D721Med (cell line): ENCODE measurements at regions not wholly inside any gene's neighbourhood (a gene's known extent, or its start where the extent isn't known, plus 50 kb on each side); places are given as distances from the start of the nearest gene placed in this dataset.

Source experiments
- DNase-seq: peaks from one replicate; pipeline ENCODE4 v3.0.0; 2011; ENCODE audit warnings: low spot score; ENCODE audit not compliant: insufficient read length
- FAIRE-seq: peaks from 2 replicates; lab custom pipeline; 2011; peaks lifted over from hg19 to GRCh38; lab: Jason Lieb, UNC
- TF ChIP-seq, protein P1 (sequence below): IDR thresholded peaks from 2 replicates; pipeline ENCODE4 v1.5.1; 2012; ENCODE audit warnings: mild to moderate bottlenecking, control low read depth; ENCODE audit not compliant: insufficient read depth; ENCODE audit errors: missing control alignments

DNA sequence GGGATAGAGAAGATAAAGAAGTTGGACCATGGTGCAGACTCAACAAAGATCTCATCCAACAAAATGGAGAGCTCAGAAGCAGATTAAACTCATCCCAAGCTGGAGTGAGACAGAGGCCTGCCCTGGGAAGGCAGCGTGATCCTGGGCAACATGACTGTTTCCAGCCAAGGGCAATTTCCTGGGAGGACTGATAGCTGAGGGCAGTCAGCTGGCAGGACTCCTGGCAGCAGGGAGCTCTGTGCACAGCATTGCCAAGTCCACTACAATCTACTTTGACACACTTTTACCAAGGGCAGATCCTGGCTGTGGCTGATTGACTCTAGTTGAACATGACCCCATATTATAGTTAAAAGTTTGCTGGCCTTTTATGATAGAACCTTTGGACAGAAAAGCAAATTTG lies 357.3 kb upstream of the RASGEF1B start:
- TF ChIP-seq, protein P1, sequence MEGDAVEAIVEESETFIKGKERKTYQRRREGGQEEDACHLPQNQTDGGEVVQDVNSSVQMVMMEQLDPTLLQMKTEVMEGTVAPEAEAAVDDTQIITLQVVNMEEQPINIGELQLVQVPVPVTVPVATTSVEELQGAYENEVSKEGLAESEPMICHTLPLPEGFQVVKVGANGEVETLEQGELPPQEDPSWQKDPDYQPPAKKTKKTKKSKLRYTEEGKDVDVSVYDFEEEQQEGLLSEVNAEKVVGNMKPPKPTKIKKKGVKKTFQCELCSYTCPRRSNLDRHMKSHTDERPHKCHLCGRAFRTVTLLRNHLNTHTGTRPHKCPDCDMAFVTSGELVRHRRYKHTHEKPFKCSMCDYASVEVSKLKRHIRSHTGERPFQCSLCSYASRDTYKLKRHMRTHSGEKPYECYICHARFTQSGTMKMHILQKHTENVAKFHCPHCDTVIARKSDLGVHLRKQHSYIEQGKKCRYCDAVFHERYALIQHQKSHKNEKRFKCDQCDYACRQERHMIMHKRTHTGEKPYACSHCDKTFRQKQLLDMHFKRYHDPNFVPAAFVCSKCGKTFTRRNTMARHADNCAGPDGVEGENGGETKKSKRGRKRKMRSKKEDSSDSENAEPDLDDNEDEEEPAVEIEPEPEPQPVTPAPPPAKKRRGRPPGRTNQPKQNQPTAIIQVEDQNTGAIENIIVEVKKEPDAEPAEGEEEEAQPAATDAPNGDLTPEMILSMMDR = no peak
- FAIRE-seq (no peak), DNase-seq (no peak)

DNA sequence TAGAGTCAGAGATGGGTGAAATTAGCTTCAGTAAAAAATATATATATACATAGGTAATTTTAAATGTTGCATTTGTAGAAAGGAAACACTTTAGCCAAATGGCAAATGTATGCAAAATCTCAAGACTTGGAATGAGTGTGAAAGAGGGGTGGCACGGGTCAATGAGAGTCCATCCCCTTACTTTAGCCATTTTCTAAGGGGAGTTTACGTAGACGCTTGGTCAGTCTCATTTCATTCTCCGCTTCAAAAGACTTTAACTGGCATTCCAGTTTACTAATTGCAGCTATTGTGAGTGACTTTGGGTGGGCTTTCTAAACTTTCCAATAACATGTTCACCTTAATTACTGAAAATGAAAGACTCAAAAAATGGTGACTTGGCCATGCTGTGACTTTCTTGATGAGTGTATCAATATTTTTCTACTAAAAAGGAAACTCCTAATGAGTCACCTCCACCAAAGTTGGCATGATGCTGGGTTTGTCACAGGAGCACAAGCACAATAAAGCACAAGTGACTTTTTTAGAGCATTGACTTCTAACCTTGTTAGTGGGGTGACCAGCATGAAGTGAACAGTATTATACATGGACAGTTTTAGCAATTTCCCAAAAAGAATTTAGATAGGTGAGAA lies 356.0 kb upstream of the RASGEF1B start:
- TF ChIP-seq, protein P1 = no peak
- FAIRE-seq (no peak), DNase-seq (no peak)

DNA sequence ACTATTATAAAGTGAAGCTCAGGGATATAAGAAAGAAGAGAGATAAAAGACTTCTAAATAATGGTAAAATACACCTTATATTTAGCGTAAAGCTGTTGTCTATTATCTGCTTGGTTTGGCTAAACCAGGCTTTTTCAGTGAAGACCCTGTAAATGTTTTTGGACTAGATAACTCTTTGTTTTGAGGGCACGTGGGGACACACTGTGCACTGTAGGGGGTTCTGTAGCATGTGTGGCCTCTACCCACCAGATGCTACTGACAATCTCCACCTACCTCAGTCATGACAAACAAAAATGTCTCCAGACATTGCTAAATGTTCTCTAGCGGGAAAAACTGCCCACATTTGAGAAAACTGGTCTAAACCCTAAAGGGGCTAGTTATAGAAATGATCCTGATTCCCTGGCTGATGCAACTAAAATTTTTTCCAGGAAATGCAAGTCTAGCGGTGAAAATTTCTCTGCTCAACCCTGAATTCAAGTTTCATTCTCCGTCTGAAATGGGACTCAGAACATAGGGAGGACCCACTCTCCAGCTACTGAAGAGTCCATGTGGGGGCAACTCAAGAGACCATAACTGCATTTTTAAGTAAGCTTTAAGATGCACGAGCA lies 355.2 kb upstream of the RASGEF1B start:
- FAIRE-seq (no peak), DNase-seq (no peak)
- TF ChIP-seq, protein P1 = no peak

DNA sequence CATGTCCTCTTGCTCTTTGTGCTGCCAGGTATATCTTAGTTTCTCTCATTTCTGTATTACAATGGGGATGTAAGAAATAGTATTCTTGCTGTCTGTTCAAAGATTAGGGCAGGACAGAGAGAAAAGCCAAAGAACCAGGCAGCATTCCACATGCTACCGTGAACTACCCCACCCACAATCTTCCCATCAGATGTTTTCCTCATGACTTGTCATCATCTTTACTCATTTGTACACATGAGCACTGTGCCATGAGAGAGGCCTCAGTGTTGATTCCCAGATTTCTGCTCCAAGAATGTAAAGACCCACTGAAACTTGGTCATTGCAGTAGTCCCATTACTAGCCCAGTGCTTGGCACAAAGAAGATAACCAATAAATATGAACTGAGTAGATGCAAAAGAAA lies 354.6 kb upstream of the RASGEF1B start:
- FAIRE-seq (no peak), DNase-seq (no peak)
- TF ChIP-seq, protein P1 = no peak

DNA sequence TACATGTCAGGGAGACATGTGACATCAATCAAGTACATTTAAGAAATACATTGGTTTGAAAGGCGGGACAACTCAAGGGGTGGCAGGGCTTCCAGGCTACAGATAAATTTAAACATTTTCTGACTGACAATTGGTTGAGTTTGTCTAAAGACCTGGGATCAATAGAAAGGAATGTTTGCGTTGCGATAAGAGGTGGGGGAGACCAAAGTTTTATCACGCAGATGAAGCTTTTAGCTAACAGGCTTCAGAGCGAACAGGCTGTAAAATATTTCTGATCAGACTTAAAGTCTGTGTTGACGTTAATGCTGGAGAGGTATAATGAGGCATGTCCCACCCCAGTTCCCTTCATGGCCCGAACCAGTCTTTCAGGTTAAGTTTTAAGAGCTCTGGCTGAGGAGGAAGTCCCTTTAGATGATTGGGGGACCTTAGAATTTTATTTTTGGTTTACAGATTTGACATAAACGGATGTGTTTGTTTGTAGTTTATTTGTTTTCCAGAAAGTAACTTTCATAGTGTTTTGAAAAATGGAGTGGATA lies 346.7 kb upstream of the RASGEF1B start:
- FAIRE-seq (no peak), DNase-seq (no peak)
- TF ChIP-seq, protein P1 = no peak

DNA sequence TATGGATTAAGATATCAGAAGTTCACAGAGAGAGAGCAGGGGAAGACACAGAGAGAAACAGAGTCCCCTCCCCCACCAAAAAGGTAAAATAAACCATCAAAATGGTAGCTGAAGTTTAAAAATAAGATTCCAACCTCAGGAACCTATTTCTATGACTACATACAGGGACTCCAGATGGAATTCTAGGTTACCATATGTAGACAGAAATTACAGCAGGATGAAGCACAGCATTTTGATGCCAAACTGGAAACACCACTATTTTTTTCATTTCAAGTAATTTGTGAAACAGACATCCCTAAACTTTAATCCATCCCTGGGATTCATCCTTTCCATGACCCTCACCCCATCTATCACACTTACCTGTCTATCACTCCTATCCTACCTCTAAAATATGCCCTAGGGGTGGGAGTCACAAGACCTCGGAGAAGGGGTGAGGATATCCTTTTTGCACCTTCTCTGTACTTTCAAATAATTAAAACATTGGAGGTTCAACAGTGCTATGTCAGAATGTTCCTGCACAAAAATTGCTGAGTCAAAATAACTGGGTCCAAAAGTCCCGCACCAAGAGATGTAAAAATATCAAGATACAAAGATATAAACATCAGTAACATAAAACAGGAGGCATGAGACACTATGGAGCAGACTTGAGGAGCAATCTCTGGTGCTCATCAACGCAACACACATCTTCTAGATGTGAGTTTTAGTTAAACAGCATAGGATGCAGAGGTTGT lies 344.5 kb upstream of the RASGEF1B start:
- FAIRE-seq (no peak), DNase-seq (no peak)
- TF ChIP-seq, protein P1 = no peak
